Caco-2 (cell line): ENCODE measurements at regions not wholly inside any gene's neighbourhood (a gene's known extent, or its start where the extent isn't known, plus 50 kb on each side); places are given as distances from the start of the nearest gene placed in this dataset.

ENCODE experiments used
- BruUV-seq: library from RNA; stranded (reverse); fragments of 400-500 nt; replicated peaks from 2 replicates; lab custom pipeline; 2021; lab: Mats Ljungman, UMichigan
- CTCF ChIA-PET: fragments of 300-600 bp; sonication (Branson Sonifier 250); formaldehyde crosslinking; loops from one replicate; lab custom pipeline; 2022; ENCODE audit warnings: antibody characterized with exemption; lab: Charles Lee
- POLR2A ChIA-PET: fragments of 300-600 bp; sonication (Branson Sonifier 250); formaldehyde crosslinking; loops from one replicate; lab custom pipeline; 2022; ENCODE audit warnings: antibody characterized with exemption; lab: Charles Lee
- DNase-seq, 2 experiments: peaks; one replicate each; pipeline versions ENCODE4 v3.0.0 to v3.0.0-alpha.2; 2020 to 2022
- H3K27me3 ChIP-seq: replicated peaks from 2 replicates; pipeline ENCODE4 v1.6.0; 2011; ENCODE audit warnings: low read length; ENCODE audit not compliant: control insufficient read depth, insufficient read depth
- H3K36me3 ChIP-seq: 2 replicates; pipeline ENCODE4 v1.5.1; 2011; ENCODE audit warnings: low read length; ENCODE audit not compliant: control insufficient read depth, insufficient read depth
- H3K4me1 ChIP-seq: fragments of 250-450 bp; sonication (Bioruptor Pico); 2 replicates; pipeline ENCODE4 v1.5.1; 2020; ENCODE audit warnings: mild to moderate bottlenecking
- H3K4me3 ChIP-seq: 2 replicates; pipeline ENCODE4 v1.5.1; 2011; ENCODE audit warnings: low read depth, mild to moderate bottlenecking, control low read depth, low read length
- H3K9me3 ChIP-seq: fragments of 250-450 bp; sonication (Bioruptor Pico); 2 replicates; pipeline ENCODE4 v1.5.1; 2020; ENCODE audit warnings: mild to moderate bottlenecking, moderate library complexity
- H3K27ac Mint-ChIP-seq: one replicate; pipeline ENCODE4 v1.8.0; 2022; ENCODE audit warnings: mixed read lengths; ENCODE audit not compliant: unreplicated experiment
- H3K27me3 Mint-ChIP-seq: one replicate; pipeline ENCODE4 v1.8.0; 2022; ENCODE audit warnings: mixed read lengths; ENCODE audit not compliant: insufficient read depth, unreplicated experiment
- H3K36me3 Mint-ChIP-seq: one replicate; pipeline ENCODE4 v1.8.0; 2022; ENCODE audit warnings: mild to moderate bottlenecking, mixed read lengths; ENCODE audit not compliant: insufficient read depth, unreplicated experiment
- H3K4me1 Mint-ChIP-seq: one replicate; pipeline ENCODE4 v1.8.0; 2022; ENCODE audit warnings: low read depth, mixed read lengths; ENCODE audit not compliant: unreplicated experiment
- H3K4me3 Mint-ChIP-seq: one replicate; pipeline ENCODE4 v1.8.0; 2022; ENCODE audit warnings: mild to moderate bottlenecking, moderate library complexity, mixed read lengths; ENCODE audit not compliant: unreplicated experiment
- H3K9me3 Mint-ChIP-seq: one replicate; pipeline ENCODE4 v1.8.0; 2022; ENCODE audit warnings: mixed read lengths; ENCODE audit not compliant: unreplicated experiment
- intact Hi-C: fragments of 100-400 bp; cut with micrococcal nuclease; formaldehyde crosslinking; loops from one replicate; pipeline ENCODE4 v1.10.0; 2022; ENCODE audit not compliant: unreplicated experiment
- TF ChIP-seq, protein P1 (sequence below), 2 experiments: fragments of 200-600 bp in 1 of 2; IDR thresholded peaks; 1 replicate in 1 of 2; 2 replicates in 1 of 2; pipeline versions ENCODE4 v1.5.1 to v1.8.0; 2011 to 2022; ENCODE audit warnings: antibody characterized with exemption in 1 of 2, control low read depth in 1 of 2, inconsistent platforms in 1 of 2, low read depth in 1 of 2, low read length in 1 of 2, mild to moderate bottlenecking in 1 of 2, moderate library complexity in 1 of 2; ENCODE audit not compliant: insufficient read depth in 1 of 2, severe bottlenecking in 1 of 2, unreplicated experiment in 1 of 2

DNA sequence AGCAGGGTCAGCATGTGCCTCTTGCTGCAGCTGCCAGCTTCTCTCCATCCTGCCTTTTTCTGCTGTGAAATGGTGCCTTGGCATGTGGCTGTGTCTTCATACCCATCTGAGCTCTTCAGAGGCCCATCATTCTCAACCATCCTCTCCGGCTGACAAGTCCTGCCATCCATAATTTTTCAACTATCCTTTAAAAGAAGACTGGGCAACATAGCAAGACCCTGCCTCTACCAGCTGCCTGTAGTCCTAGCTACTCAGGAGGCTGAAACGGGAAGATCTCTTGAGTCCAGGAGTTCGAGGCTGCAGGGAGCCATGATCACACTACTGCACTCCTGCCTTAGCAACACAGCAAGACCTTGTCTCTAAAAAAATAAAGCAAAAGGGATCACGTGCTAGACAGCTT, 64.2 kb upstream of the TTC29 start:
- DNase-seq, result no peak
- no peaks in the 10 kb centered on the region for H3K4me1 ChIP-seq
- H3K4me3 ChIP-seq, result no peak overlapping the region
- H3K4me1 Mint-ChIP-seq, result no peaks in the 10 kb centered on the region
- TF ChIP-seq, protein P1, sequence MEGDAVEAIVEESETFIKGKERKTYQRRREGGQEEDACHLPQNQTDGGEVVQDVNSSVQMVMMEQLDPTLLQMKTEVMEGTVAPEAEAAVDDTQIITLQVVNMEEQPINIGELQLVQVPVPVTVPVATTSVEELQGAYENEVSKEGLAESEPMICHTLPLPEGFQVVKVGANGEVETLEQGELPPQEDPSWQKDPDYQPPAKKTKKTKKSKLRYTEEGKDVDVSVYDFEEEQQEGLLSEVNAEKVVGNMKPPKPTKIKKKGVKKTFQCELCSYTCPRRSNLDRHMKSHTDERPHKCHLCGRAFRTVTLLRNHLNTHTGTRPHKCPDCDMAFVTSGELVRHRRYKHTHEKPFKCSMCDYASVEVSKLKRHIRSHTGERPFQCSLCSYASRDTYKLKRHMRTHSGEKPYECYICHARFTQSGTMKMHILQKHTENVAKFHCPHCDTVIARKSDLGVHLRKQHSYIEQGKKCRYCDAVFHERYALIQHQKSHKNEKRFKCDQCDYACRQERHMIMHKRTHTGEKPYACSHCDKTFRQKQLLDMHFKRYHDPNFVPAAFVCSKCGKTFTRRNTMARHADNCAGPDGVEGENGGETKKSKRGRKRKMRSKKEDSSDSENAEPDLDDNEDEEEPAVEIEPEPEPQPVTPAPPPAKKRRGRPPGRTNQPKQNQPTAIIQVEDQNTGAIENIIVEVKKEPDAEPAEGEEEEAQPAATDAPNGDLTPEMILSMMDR (IDR thresholded peaks at IDR 0.05; ENCODE audit: insufficient read depth in 1 of 2, low read depth in 1 of 2, low read length in 1 of 2, severe bottlenecking in 1 of 2, unreplicated experiment in 1 of 2), result no peak
- peaks cover 15% of the 10 kb centered on the region for H3K27me3 Mint-ChIP-seq
- H3K9me3 Mint-ChIP-seq, result no peaks in the 10 kb centered on the region
- ChIA-PET POLR2A (no interaction called here), CTCF (no interaction called here)
- H3K36me3 ChIP-seq, result no peaks in the 10 kb centered on the region
- no TSS peak for BruUV-seq
- no peaks in the 10 kb centered on the region for H3K9me3 ChIP-seq
- H3K4me3 Mint-ChIP-seq, result no peak overlapping the region
- H3K27ac Mint-ChIP-seq, result no peak overlapping the region
- H3K27me3 ChIP-seq, result no peaks in the 10 kb centered on the region
- intact Hi-C loops, result loop anchor here (10.0 kb wide), 1 partner anchor 505 kb away; no protein-coding TSS in a partner anchor
- H3K36me3 Mint-ChIP-seq, result no peaks in the 10 kb centered on the region

DNA sequence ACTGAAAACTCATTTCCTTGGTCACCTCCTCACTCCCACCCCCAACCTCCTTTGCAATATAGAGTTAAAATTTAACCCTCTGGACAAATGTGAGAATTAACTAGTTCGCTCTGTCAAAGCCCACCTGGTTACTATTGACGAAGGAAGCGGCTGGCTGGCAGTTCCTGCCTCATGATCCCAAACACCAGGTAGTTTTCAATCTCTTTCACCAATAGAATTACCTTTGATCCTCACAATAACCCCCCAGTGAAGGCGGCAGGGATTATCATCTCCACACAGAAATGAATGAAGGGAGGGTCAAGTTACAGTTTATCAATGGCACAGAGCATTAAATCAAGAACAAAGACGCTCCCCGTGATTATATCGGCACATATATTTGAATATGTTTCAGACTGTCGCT, 65.7 kb upstream of the TTC29 start:
- Mint-ChIP-seq H3K27me3 (peaks cover 20% of the 10 kb centered on the region), H3K4me3 (no peak overlapping the region), H3K9me3 (no peaks in the 10 kb centered on the region), H3K36me3 (no peaks in the 10 kb centered on the region), H3K27ac (no peak overlapping the region), H3K4me1 (no peaks in the 10 kb centered on the region)
- Histone ChIP-seq H3K4me3 (no peak overlapping the region), H3K4me1 (no peaks in the 10 kb centered on the region), H3K27me3 (no peaks in the 10 kb centered on the region), H3K36me3 (no peaks in the 10 kb centered on the region), H3K9me3 (no peaks in the 10 kb centered on the region)
- BruUV-seq, result no TSS peak
- DNase-seq, result no peak
- ChIA-PET POLR2A (no interaction called here), CTCF (no interaction called here)
- intact Hi-C loops, result loop anchor here (10.0 kb wide), 1 partner anchor 503 kb away; no protein-coding TSS in a partner anchor
- TF ChIP-seq, protein P1 (IDR thresholded peaks at IDR 0.05; ENCODE audit: insufficient read depth in 1 of 2, low read depth in 1 of 2, low read length in 1 of 2, severe bottlenecking in 1 of 2, unreplicated experiment in 1 of 2), result no peak

DNA sequence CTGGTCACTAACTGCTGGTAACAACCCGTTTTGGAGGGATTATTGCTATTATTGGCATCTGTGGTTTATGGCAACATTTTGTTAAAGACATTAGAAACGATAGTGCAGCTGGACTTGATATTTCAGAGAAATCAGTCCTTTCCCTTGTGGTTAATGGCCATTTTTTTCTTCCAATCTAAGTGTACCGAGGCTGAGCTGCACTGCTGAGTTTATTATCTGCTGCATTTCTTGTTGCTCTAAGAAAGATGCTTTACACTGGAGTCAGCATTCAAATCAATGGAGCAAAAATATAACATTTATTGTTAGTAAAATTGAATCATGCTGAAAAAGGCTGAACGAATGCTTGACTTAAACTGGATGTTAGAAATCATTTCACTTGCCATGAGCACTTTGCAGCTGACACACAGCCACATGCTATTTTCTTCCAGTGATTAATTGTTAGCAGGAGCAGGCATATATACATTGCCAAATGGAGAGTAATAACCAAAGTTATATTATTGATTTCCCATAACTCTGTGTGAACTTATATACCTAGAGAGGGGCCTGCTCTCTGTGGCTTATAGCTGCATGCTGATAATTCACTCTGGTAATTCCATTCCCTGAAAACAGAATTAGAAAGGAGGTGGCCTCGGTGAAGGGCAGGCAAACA, 66.5 kb upstream of the TTC29 start:
- H3K4me1 Mint-ChIP-seq, result no peaks in the 10 kb centered on the region
- no peaks in the 10 kb centered on the region for H3K27me3 ChIP-seq
- no peak for DNase-seq
- intact Hi-C loops, result loop anchor here (10.0 kb wide), 1 partner anchor 503 kb away; no protein-coding TSS in a partner anchor
- no TSS peak for BruUV-seq
- H3K27me3 Mint-ChIP-seq, result peaks cover 26% of the 10 kb centered on the region
- POLR2A ChIA-PET, result no interaction called here
- TF ChIP-seq, protein P1 (IDR thresholded peaks at IDR 0.05; ENCODE audit: insufficient read depth in 1 of 2, low read depth in 1 of 2, low read length in 1 of 2, severe bottlenecking in 1 of 2, unreplicated experiment in 1 of 2), result no peak
- H3K36me3 ChIP-seq, result no peaks in the 10 kb centered on the region
- H3K9me3 Mint-ChIP-seq, result no peaks in the 10 kb centered on the region
- no peaks in the 10 kb centered on the region for H3K9me3 ChIP-seq
- H3K27ac Mint-ChIP-seq, result no peak overlapping the region
- H3K4me3 Mint-ChIP-seq, result no peak overlapping the region
- CTCF ChIA-PET, result no interaction called here
- H3K36me3 Mint-ChIP-seq, result no peaks in the 10 kb centered on the region
- H3K4me1 ChIP-seq, result no peaks in the 10 kb centered on the region
- no peak overlapping the region for H3K4me3 ChIP-seq
